GM23338 (cell line): ENCODE measurements at regions not wholly inside any gene's neighbourhood (a gene's known extent, or its start where the extent isn't known, plus 50 kb on each side); places are given as distances from the start of the nearest gene placed in this dataset.

ENCODE experiments used
- CREB1 ChIP-seq: fragments of 250-450 bp; sonication (Bioruptor Pico); IDR thresholded peaks from 2 replicates; pipeline ENCODE4 v1.5.0; 2020; ENCODE audit warnings: low read depth, mild to moderate bottlenecking, moderate library complexity
- EZH2 ChIP-seq: fragments of 200-600 bp; sonication (generic); IDR thresholded peaks from one replicate; pipeline ENCODE4 v1.8.0; 2017; ENCODE audit warnings: antibody characterized with exemption, mild to moderate bottlenecking, low read depth; ENCODE audit not compliant: unreplicated experiment
- EZH2phosphoT487 ChIP-seq: fragments of 200-600 bp; sonication (generic); IDR thresholded peaks from one replicate; pipeline ENCODE4 v1.8.1; 2018; ENCODE audit warnings: antibody characterized with exemption; ENCODE audit not compliant: unreplicated experiment
- JUNB ChIP-seq: IDR thresholded peaks from one replicate; pipeline ENCODE4 v1.6.1; 2016; ENCODE audit warnings: antibody characterized with exemption; ENCODE audit not compliant: unreplicated experiment
- POLR2AphosphoS5 ChIP-seq: IDR thresholded peaks from 2 replicates; pipeline ENCODE4 v1.6.1; 2016; ENCODE audit warnings: antibody characterized with exemption, low read depth
- STAT1 ChIP-seq: IDR thresholded peaks from one replicate; pipeline ENCODE4 v1.6.1; 2016; ENCODE audit warnings: antibody characterized with exemption; ENCODE audit not compliant: unreplicated experiment
- ZNF114 ChIP-seq: fragments of 250-450 bp; sonication (Bioruptor Pico); IDR thresholded peaks from 2 replicates; pipeline ENCODE4 v1.5.0; 2020; ENCODE audit warnings: mild to moderate bottlenecking, moderate library complexity
- ZNF331 ChIP-seq: fragments of 250-450 bp; sonication (Bioruptor Pico); IDR thresholded peaks from 2 replicates; pipeline ENCODE4 v1.5.0; 2020; ENCODE audit warnings: low read depth, mild to moderate bottlenecking, moderate library complexity
- TF ChIP-seq, protein P1 (sequence below), 2 experiments: fragments of 200-600 bp in 1 of 2; sonication (generic) in 1 of 2; conservative IDR thresholded peaks; 2 replicates each; pipeline versions ENCODE4 v1.5.1 to v1.6.1; 2016 to 2017; ENCODE audit warnings: antibody characterized with exemption in 2 of 2, low read depth in 2 of 2, mild to moderate bottlenecking in 2 of 2, moderate library complexity in 1 of 2
- TF ChIP-seq, protein P2 (sequence below): IDR thresholded peaks from one replicate; pipeline ENCODE4 v1.6.1; 2018; ENCODE audit warnings: antibody characterized with exemption; ENCODE audit not compliant: unreplicated experiment
- TF ChIP-seq, protein P3 (sequence below): fragments of 250-450 bp; sonication (Bioruptor Pico); IDR thresholded peaks from 2 replicates; pipeline ENCODE4 v1.5.0; 2020; ENCODE audit warnings: mild to moderate bottlenecking, moderate library complexity

DNA sequence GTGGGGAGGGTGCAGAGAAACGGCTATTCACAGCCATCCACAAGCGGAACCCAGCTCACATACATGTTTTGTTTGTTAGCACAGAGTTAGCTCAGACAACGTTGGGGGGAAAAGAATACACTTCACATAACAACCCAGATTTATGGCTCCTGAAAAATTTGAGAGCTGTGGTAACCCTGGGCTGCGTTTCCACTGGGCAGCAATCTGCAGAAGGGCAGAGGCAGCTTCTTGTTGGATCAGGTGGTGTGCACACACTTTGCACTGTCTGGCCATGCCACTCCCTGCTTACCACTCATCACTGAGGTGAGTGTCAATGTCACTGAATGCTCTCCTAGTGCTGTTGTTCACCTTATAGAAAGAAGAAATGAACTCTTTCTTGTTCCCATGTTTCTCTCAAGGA is 299.8 kb upstream of the SOX14 start:
- TF ChIP-seq, protein P1, sequence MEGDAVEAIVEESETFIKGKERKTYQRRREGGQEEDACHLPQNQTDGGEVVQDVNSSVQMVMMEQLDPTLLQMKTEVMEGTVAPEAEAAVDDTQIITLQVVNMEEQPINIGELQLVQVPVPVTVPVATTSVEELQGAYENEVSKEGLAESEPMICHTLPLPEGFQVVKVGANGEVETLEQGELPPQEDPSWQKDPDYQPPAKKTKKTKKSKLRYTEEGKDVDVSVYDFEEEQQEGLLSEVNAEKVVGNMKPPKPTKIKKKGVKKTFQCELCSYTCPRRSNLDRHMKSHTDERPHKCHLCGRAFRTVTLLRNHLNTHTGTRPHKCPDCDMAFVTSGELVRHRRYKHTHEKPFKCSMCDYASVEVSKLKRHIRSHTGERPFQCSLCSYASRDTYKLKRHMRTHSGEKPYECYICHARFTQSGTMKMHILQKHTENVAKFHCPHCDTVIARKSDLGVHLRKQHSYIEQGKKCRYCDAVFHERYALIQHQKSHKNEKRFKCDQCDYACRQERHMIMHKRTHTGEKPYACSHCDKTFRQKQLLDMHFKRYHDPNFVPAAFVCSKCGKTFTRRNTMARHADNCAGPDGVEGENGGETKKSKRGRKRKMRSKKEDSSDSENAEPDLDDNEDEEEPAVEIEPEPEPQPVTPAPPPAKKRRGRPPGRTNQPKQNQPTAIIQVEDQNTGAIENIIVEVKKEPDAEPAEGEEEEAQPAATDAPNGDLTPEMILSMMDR (conservative IDR thresholded peaks at IDR 0.05; ENCODE audit: low read depth in 2 of 2) = no peak
- TF ChIP-seq CREB1 (CRISPR knock-in tag) (no peak), POLR2AphosphoS5 (no peak), JUNB (no peak), ZNF114 (CRISPR knock-in tag) (no peak), EZH2 (no peak), EZH2phosphoT487 (no peak), ZNF331 (no peak), STAT1 (no peak)
- TF ChIP-seq, protein P2, sequence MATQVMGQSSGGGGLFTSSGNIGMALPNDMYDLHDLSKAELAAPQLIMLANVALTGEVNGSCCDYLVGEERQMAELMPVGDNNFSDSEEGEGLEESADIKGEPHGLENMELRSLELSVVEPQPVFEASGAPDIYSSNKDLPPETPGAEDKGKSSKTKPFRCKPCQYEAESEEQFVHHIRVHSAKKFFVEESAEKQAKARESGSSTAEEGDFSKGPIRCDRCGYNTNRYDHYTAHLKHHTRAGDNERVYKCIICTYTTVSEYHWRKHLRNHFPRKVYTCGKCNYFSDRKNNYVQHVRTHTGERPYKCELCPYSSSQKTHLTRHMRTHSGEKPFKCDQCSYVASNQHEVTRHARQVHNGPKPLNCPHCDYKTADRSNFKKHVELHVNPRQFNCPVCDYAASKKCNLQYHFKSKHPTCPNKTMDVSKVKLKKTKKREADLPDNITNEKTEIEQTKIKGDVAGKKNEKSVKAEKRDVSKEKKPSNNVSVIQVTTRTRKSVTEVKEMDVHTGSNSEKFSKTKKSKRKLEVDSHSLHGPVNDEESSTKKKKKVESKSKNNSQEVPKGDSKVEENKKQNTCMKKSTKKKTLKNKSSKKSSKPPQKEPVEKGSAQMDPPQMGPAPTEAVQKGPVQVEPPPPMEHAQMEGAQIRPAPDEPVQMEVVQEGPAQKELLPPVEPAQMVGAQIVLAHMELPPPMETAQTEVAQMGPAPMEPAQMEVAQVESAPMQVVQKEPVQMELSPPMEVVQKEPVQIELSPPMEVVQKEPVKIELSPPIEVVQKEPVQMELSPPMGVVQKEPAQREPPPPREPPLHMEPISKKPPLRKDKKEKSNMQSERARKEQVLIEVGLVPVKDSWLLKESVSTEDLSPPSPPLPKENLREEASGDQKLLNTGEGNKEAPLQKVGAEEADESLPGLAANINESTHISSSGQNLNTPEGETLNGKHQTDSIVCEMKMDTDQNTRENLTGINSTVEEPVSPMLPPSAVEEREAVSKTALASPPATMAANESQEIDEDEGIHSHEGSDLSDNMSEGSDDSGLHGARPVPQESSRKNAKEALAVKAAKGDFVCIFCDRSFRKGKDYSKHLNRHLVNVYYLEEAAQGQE = no peak
- TF ChIP-seq, protein P3, sequence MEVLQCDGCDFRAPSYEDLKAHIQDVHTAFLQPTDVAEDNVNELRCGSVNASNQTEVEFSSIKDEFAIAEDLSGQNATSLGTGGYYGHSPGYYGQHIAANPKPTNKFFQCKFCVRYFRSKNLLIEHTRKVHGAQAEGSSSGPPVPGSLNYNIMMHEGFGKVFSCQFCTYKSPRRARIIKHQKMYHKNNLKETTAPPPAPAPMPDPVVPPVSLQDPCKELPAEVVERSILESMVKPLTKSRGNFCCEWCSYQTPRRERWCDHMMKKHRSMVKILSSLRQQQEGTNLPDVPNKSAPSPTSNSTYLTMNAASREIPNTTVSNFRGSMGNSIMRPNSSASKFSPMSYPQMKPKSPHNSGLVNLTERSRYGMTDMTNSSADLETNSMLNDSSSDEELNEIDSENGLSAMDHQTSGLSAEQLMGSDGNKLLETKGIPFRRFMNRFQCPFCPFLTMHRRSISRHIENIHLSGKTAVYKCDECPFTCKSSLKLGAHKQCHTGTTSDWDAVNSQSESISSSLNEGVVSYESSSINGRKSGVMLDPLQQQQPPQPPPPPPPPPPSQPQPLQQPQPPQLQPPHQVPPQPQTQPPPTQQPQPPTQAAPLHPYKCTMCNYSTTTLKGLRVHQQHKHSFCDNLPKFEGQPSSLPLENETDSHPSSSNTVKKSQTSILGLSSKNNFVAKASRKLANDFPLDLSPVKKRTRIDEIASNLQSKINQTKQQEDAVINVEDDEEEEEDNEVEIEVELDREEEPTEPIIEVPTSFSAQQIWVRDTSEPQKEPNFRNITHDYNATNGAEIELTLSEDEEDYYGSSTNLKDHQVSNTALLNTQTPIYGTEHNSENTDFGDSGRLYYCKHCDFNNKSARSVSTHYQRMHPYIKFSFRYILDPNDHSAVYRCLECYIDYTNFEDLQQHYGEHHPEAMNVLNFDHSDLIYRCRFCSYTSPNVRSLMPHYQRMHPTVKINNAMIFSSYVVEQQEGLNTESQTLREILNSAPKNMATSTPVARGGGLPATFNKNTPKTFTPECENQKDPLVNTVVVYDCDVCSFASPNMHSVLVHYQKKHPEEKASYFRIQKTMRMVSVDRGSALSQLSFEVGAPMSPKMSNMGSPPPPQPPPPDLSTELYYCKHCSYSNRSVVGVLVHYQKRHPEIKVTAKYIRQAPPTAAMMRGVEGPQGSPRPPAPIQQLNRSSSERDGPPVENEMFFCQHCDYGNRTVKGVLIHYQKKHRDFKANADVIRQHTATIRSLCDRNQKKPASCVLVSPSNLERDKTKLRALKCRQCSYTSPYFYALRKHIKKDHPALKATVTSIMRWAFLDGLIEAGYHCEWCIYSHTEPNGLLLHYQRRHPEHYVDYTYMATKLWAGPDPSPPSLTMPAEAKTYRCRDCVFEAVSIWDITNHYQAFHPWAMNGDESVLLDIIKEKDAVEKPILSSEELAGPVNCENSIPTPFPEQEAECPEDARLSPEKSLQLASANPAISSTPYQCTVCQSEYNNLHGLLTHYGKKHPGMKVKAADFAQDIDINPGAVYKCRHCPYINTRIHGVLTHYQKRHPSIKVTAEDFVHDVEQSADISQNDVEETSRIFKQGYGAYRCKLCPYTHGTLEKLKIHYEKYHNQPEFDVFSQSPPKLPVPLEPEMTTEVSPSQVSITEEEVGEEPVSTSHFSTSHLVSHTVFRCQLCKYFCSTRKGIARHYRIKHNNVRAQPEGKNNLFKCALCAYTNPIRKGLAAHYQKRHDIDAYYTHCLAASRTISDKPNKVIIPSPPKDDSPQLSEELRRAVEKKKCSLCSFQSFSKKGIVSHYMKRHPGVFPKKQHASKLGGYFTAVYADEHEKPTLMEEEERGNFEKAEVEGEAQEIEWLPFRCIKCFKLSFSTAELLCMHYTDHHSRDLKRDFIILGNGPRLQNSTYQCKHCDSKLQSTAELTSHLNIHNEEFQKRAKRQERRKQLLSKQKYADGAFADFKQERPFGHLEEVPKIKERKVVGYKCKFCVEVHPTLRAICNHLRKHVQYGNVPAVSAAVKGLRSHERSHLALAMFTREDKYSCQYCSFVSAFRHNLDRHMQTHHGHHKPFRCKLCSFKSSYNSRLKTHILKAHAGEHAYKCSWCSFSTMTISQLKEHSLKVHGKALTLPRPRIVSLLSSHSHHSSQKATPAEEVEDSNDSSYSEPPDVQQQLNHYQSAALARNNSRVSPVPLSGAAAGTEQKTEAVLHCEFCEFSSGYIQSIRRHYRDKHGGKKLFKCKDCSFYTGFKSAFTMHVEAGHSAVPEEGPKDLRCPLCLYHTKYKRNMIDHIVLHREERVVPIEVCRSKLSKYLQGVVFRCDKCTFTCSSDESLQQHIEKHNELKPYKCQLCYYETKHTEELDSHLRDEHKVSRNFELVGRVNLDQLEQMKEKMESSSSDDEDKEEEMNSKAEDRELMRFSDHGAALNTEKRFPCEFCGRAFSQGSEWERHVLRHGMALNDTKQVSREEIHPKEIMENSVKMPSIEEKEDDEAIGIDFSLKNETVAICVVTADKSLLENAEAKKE = no peak
